ENCODE measurements at regions not wholly inside any gene's neighbourhood (a gene's known extent, or its start where the extent isn't known, plus 50 kb on each side); places are given as distances from the start of the nearest gene placed in this dataset.

DNA sequence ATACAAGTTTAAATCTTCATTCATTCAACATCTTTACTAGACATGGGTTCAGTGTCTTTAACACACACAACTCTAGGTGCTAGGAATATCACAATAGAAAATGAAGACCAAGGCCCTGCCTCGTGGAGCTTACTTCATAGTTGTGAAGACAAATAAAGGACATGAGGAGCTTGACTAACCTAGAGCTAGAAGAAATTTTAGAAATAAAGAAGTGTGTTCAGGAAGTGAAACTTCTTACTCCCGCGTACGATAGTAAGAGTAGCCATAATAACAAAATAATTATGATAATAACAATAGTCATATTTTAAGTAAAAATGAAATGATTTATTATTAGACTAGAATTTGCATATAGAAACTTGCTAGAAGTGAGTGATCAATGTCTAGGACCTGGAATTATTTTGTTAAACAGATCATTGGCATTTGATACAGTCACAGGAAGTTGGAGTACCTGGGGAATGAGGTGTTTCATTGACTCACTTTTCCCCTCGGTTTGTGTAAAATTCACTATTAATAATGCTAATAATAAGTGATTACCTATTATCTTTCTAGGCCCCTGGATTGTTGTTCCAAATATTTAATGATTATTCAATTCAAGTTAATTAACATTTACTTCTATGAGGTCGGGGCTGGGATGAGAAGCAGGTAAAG lies 331.3 kb downstream of the NSG2 start:
- no peak overlapping the region for H3K4me3 ChIP-seq (ENCODE audit: low read depth, low read length)
- DNase-seq (ENCODE audit: low read depth): no peak
- TF ChIP-seq, protein P1, sequence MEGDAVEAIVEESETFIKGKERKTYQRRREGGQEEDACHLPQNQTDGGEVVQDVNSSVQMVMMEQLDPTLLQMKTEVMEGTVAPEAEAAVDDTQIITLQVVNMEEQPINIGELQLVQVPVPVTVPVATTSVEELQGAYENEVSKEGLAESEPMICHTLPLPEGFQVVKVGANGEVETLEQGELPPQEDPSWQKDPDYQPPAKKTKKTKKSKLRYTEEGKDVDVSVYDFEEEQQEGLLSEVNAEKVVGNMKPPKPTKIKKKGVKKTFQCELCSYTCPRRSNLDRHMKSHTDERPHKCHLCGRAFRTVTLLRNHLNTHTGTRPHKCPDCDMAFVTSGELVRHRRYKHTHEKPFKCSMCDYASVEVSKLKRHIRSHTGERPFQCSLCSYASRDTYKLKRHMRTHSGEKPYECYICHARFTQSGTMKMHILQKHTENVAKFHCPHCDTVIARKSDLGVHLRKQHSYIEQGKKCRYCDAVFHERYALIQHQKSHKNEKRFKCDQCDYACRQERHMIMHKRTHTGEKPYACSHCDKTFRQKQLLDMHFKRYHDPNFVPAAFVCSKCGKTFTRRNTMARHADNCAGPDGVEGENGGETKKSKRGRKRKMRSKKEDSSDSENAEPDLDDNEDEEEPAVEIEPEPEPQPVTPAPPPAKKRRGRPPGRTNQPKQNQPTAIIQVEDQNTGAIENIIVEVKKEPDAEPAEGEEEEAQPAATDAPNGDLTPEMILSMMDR (IDR thresholded peaks at IDR 0.05; ENCODE audit: insufficient read depth, low read depth, low read length, missing control alignments): no peak

DNA sequence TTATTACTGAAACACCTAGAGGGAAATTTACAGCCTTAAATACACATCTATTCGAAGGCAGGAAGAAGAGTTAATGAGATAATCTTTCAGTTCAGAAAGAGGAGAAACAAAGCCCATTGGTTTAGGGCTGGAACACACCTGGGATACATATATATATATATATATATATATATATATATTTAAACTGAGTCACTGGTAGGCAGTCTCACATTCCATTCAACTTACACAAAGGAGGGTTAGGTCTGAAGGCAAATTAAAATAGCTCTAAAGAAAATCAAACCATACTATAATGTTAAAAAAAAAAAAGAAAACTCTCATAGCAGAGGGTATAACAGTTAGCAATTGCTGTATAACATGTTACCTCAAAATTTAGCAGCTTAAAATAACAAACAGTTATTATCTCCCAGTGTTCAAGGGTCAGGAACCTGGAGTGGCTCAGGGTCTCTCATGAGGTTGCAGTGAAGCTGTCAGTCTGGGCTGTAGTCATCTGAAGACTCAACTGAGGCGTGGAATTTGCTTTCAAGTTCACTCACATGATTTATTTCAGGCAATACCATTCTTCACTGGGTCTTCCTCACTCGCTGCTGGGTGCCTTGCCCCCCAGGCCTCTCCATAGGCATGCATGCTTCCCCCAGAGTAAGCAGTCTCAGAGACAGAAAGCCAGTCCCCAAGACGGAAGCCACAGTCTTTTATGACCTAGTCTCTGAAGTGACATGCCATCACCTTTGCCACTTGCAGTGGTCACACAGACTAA lies 332.8 kb downstream of the NSG2 start:
- H3K4me3 ChIP-seq (ENCODE audit: low read depth, low read length): no peak overlapping the region
- TF ChIP-seq, protein P1 (IDR thresholded peaks at IDR 0.05; ENCODE audit: insufficient read depth, low read depth, low read length, missing control alignments): no peak
- DNase-seq (ENCODE audit: low read depth): no peak

DNA sequence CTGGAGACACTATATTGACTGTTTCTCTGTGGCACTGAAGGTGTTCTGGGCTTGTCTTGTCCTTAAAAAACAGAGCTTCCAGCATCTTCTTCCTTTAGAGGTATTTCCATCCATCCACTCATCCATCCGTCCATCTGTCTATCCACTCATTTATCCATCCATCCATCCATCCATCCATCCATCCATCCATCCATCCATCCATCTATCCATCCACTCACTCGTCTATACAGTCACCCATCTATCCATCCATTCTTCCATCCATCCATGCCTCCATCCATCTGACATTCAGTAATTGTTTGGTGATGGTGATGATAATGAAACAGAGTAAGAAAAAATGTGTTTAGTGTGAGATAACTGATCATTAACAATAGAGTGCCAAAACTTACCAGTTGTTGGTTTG lies 334.8 kb downstream of the NSG2 start:
- no peak for DNase-seq (ENCODE audit: low read depth)
- TF ChIP-seq, protein P1 (IDR thresholded peaks at IDR 0.05; ENCODE audit: insufficient read depth, low read depth, low read length, missing control alignments): no peak
- H3K4me3 ChIP-seq (ENCODE audit: low read depth, low read length): no peak overlapping the region

DNA sequence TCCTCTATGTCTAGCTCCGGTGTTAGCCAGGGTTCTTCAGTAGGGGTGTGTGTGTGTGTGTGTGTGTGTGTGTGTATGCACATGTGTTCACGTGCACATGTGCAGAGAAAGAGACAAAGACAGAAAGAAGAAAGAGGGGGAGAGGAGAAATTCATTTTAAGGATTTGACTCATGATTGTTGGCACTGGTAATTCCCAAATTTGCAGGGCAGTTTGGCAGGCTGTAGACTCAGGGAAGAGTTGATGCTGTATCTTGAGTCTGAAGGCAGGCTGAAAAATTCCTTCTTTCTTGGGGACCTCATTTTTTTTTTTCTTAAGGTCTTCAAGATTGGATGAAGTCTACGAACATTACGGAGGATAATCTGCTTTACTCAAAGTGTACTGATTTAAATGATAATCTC lies 335.7 kb downstream of the NSG2 start:
- TF ChIP-seq, protein P1 (IDR thresholded peaks at IDR 0.05; ENCODE audit: insufficient read depth, low read depth, low read length, missing control alignments): no peak
- no peak overlapping the region for H3K4me3 ChIP-seq (ENCODE audit: low read depth, low read length)
- DNase-seq (ENCODE audit: low read depth): no peak

DNA sequence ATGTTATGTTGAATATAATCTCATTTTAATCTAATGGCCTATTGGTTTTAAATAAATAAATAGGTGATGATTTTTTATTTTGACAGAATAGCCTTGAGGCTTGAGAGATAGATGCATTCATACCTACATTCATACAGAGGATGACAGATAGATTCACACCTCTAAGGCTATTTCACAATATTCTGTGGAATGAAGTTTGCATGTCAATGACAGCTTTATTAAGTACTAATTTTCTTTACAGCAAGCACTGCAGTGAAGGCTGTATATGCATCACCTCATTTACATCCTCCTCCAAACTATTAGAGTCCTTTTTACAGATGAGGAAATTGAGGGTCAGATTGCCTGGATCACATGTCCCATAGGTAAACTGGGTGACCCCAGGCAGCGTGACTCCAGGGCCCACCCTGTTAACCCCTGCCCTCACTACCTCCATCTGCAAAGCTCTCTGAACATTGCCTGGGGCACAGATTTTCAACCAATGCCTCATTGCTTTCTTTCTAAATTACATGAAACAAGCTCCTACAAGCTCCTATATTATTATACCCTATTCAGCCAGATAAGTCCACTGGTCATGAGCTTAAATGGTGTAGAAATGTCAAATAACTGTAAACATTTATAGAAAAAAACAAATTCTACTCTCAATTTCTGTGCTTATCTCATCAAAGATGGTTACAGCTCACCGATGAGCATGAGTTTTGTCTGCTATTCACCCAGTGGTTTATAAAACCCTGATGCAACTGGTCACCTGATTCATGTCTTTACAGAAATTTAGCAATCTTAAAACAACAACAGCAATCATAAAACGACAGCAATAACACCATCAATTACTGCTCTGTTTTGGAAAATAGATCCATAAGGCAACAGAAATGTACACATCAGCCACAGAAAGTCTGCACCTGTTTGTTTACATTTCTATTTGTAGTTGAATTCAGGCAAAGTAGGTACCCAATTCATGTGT lies 338.0 kb downstream of the NSG2 start:
- TF ChIP-seq, protein P1 (IDR thresholded peaks at IDR 0.05; ENCODE audit: insufficient read depth, low read depth, low read length, missing control alignments): no peak
- no peak overlapping the region for H3K4me3 ChIP-seq (ENCODE audit: low read depth, low read length)
- DNase-seq (ENCODE audit: low read depth): no peak

DNA sequence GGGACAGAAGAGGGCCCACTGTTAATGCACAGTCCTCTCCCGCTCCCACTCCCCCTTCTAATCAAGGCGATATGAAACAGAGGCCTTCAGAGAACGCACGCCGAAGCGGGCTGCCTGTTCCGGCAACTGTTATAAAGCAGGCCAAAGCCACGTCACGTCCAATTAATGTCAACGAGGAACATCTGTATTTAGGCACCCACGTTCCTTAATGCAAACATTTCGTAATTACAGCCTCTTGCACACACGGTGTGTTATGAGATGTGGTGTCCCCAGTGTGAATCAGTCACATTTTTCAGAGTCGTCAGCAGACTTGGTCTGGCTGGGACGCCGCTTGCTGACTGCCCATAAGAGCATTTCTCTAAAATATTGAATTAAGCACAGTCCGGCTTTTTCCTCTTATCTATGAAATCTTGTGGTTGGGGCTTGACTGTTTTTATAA lies 339.0 kb downstream of the NSG2 start:
- H3K4me3 ChIP-seq (ENCODE audit: low read depth, low read length): no peak overlapping the region
- TF ChIP-seq, protein P1 (IDR thresholded peaks at IDR 0.05; ENCODE audit: insufficient read depth, low read depth, low read length, missing control alignments): no peak
- DNase-seq (ENCODE audit: low read depth): no peak
